Posterior vena cava (tissue), 2 donors: ENCODE measurements at regions not wholly inside any gene's neighbourhood (a gene's known extent, or its start where the extent isn't known, plus 50 kb on each side); places are given as distances from the start of the nearest gene placed in this dataset.
"Not testable (repeated sequence)": the region's sequence is repeated elsewhere in the genome, so short reads cannot be mapped to it uniquely, and the experiment has no call there.

Source experiments
- DNase-seq: peaks from one replicate; pipeline ENCODE4 v3.0.0-alpha.2; 2020; ENCODE audit warnings: low spot score
- intact Hi-C, 2 donors: fragments of 100-400 bp; cut with DNase I; formaldehyde crosslinking; loops; one replicate each; pipeline versions ENCODE4 v1.14.1 to v1.14.2; 2022 to 2023
- donor health status: DM: yes; HTN: yes; CAD: no.
- donor health status: DM: yes; HTN: yes; CAD: no.

- intact Hi-C loops = no loop called here
- no peak for DNase-seq
Observed at GRCh38 chr13:66237411-66238062, 992.6 kb downstream of the PCDH9 start.

DNA sequence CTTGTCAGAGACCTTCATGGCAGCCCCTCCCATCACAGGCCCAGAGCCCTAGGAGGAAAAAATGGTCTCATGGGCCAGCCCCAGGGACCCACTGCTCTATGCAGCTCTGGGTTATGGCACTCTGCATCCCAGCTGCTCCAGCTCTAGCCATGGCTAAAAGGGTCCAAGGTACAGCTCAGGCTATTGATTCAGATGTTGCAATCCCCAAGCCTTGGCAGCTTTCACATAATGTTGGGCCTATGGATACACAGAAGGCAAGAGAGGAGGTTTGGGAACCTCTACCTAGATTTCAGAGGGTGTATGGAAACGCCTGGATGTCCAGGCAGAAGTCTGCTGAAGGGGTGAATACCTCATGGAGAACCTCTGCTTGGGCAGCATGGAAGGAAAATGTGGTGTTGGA, 996.0 kb downstream of the PCDH9 start:
- intact Hi-C loops = no loop called here
- DNase-seq = no peak

DNA sequence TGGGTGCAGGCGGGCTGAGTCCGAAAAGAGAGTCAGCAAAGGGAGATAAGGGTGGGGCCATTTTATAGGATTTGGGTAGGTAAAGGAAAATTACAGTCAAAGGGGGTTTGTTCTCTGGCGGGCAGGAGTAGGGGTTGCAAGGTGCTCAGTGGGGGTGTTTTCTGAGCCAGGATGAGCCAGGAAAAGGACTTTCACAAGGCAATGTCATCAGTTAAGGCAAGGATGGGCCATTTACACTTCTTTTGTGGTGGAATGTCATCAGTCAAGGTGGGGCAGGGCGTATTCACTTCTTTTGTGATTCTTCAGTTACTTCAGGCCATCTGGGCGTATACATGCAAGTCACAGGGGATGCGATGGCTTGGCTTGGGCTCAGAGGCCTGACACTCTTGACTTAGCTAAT, 998.2 kb downstream of the PCDH9 start:
- intact Hi-C loops = not testable (repeated sequence)

DNA sequence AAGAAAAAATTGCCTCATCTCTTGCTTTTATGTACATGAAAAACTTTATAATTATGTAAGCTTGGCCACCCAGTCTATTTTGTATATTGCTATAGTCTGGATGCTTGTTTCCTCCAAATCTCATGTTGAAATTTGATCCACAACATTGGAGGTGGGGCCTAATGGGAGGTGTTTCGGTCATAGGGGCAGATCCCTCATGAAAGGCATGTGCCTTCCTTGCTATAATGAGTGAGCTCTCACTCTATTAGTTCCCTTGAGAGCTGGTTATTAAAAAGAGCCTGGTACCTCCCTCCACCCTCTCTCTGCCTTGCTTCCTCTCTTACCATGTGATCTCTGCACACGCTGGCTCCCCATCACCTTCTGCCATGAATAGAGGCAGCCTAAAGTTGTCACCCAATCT, 1005.1 kb downstream of the PCDH9 start:
- DNase-seq = no peak
- intact Hi-C loops = no loop called here

More for the DNA sequence above, 998.2 kb downstream of the PCDH9 start:
- DNase-seq = not testable (repeated sequence)

DNA sequence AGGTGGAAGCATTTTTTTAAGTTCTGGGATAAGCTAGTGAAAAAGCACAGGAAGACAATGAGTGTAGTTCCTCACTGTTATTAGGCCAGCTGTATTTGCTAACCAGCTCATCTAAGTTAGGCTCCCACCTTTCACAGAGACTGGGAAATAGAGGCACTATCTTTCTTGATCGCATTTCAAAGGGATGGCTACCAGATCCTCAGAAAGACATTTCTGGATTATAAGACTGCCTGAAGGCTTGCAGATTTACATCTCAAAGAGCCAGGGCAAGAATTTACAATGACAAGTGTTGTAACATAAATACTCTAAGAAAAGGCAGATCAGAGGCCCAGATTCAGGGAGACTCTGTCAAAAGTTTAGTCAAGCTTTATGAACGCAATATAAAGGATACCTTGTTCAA, 1005.5 kb downstream of the PCDH9 start:
- intact Hi-C loops = no loop called here
- DNase-seq = no peak

DNA sequence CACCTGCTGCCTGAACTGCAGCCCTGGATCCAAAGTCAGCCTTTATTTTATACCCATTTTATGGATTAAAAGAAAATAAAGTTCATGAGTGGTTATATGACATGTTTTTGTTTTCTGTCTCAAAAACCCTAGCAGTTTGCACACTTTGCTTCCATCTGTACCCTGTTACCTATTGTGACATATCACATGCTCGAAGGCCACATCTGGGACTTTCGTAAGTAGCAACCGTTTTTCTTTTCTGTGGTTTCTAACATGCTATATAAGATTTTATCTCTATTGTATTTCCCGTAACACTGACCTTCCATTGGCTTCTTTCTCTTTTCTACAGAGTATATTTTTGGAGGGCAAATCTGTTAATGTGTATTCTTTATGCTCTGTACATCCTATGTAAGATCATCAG, 1007.2 kb downstream of the PCDH9 start:
- intact Hi-C loops = no loop called here

GRCh38 chr13:66222127-66222526, 1008.0 kb downstream of the PCDH9 start:
- DNase-seq = no peak
- intact Hi-C loops = no loop called here

More for the DNA sequence above, 1007.2 kb downstream of the PCDH9 start:
- no peak for DNase-seq

DNA sequence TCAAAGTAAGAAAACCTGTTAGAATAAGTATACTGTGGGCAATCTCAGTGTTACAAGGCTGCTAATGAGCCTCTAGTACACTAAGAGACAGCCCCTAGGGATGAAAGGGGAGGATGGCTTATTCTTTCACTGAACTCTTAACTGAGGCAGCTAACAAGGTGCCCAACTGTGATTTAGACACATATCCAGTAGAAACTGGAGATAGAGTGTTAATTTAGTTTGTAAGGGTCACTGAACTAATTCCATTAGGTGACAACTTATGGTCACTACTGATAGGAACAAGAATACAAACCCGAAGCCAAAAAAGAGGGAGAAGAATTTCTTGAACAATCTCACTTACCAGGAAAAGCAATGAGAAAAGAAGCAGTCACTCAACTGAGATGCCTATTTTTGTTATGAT, 1010.6 kb downstream of the PCDH9 start:
- no peak for DNase-seq
- intact Hi-C loops = no loop called here

GRCh38 chr13:66218583-66218982, 1011.6 kb downstream of the PCDH9 start:
- intact Hi-C loops = no loop called here
- no peak for DNase-seq

DNA sequence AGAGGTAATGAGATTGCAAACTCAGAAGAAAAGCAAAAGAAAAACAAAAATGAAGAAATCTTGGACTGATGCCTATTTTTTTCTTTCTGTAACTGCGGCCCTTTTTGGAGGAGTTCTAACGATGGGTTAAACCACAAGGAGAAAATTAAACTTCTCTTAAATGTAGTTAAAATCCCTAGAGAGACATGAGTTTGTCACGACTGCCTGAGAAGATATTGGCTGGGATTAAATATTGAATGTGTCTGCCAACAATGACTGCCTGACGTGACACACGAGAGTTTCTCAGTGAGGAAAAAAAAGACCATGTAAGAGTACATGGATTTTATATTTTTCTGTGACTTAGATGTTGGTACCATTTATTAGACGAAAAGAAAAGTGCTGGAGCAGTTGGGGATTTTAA, 1013.4 kb downstream of the PCDH9 start:
- intact Hi-C loops = no loop called here

DNA sequence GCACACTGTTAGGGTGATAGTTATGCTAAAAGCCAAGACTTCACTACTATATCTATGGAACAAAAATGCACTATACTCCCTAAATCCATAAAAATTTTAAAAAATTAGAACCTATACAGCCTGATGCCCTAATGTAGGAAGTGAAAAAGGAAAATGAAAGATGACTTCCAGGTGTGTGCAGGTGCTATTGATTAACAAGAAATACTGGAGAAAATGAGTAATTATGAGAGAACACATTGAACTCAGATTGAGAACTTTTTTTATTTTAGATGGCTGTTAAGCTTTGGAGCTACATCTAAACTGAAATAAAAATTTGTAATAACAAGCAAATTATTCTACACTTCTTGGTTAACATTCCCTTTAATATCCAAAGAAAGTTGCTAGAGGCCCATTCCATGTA, 1015.7 kb downstream of the PCDH9 start:
- intact Hi-C loops = no loop called here
- no peak for DNase-seq

More for the DNA sequence above, 1013.4 kb downstream of the PCDH9 start:
- no peak for DNase-seq

DNA sequence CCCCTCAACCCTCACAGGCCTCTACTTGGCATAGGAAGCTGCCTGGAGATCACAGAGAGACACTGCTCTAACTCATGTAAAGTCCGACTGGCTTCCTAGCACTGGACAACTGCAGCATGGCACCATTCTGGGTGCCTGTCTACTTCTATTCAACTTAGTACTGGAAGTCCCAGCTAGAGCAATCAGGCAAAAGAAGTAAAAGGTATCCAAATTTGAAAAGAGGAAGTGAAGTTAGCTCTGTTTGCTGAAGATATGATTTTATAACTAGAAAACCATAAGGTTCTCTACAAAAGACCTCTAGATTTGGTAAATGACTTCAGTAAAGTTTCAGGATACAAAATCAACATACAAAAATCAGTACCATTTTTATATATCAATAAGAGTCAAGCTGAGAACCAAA, 1017.6 kb downstream of the PCDH9 start:
- DNase-seq = no peak
- intact Hi-C loops = no loop called here

- intact Hi-C loops = no loop called here
- no peak for DNase-seq
Observed at GRCh38 chr13:66210677-66211076, 1019.5 kb downstream of the PCDH9 start.

- DNase-seq = no peak
- intact Hi-C loops = no loop called here
Observed at GRCh38 chr13:66208589-66208988, 1021.5 kb downstream of the PCDH9 start.

- intact Hi-C loops = no loop called here
- no peak for DNase-seq
Observed at GRCh38 chr13:66207610-66208009, 1022.5 kb downstream of the PCDH9 start.

DNA sequence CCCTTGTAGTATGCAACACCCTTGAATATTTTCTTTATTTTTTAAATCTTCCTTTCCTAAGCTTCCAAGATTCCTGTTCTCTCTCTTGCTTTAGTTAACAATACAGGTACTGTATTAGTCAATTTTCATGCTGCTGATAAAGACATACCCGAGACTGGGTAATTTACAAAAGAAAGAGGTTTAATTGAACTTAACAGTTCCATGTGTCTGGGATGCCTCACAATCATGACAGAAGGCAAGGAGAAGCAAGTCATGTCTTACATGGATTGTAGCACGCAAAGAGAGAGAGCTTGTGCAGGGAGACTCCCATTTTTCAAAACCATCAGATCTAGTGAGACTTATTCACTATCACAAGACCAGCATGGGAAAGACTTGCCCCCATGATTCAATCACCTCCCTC, 1024.3 kb downstream of the PCDH9 start:
- intact Hi-C loops = no loop called here
- no peak for DNase-seq

DNA sequence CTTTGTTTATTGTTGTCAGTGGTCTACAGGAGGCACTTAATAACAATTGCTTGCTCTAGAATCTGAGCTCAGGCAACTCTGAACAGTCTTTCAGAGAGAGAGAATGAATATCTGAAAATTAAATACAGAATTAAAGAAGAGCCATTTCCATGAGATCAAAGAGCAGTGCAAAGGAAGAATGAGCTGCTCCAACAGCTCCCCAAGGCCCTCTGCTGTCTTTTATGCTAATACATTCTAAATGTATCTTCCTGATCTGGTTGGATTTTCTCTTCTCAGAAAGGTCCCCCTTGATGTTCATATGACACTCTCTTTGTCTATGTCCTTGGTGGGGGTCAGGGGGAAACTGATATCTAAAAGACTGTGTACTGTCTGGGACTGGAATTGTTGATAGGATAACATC, 1029.6 kb downstream of the PCDH9 start:
- intact Hi-C loops = no loop called here
- no peak for DNase-seq

GRCh38 chr13:66195238-66195637, 1034.9 kb downstream of the PCDH9 start:
- intact Hi-C loops = no loop called here
- no peak for DNase-seq

DNA sequence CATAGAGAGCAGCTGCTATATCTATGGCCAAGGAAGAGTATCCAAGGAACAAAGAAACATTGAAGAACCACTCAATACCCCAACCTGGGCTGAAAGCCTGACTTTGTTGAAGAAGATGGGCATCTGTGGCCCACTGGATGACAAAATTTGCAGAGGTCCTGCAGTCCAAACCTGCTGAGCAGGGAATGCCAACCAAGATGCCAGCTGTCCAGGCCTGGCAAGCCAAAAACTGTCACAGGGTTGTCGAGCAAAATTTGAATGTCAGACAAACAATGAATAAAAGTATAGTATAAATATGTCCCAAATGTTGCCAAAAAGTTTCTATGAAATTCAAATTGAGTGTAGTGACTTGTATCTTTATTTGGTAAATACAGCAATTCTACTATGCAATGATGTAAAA, 1040.2 kb downstream of the PCDH9 start:
- intact Hi-C loops = no loop called here
- no peak for DNase-seq

GRCh38 chr13:66180836-66181235, 1049.3 kb downstream of the PCDH9 start:
- DNase-seq = no peak
- intact Hi-C loops = no loop called here

DNA sequence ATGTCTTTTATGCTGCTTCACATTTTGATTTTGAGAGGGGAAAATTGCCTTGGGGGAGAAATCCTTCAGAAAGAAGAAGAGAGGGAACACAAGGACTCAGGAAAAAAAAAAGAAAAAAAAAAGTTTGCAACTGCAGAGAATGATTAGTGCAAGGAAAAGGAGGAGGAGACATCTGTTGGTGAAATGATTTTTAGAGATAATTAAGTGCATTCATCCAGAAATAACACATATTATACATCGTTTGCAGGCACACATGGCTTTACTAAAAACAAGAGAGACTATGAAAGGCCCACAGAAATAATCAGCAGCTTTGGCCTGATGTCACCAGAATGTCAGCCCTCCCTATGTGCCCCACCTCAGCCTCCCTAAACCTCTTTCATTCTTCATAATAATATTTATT, 1058.2 kb downstream of the PCDH9 start:
- DNase-seq = no peak
- intact Hi-C loops = no loop called here

DNA sequence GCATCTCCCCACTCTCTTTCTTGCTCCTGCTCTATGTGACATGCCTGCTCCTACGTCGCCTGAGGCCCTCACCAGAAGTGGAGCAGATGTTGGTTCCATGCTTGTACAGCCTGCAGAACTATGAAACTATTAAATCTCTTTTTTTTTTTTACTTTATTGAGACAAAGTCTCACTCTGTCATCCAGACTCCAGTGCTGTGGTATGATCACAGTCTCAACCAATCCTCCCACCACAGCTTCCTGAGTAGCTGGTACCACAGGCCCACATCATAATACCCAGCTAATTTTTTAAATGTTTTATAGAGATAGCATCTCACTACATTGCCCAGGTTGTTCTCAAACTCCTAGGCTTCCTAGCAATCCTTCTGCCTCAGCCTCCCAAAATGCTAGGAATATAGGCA, 1067.7 kb downstream of the PCDH9 start:
- intact Hi-C loops = no loop called here
- no peak for DNase-seq
